HL-60 (cell line): ENCODE measurements at regions not wholly inside any gene's neighbourhood (a gene's known extent, or its start where the extent isn't known, plus 50 kb on each side); places are given as distances from the start of the nearest gene placed in this dataset.

Experiments
- DNase-seq, 2 experiments: peaks; one replicate each; pipeline ENCODE4 v3.0.0-alpha.2; 2010 to 2020; ENCODE audit warnings: low read depth in 1 of 2, low spot score in 1 of 2
- H3K27ac ChIP-seq: fragments of 250-450 bp; sonication (Bioruptor Pico); replicated peaks from 2 replicates; pipeline ENCODE4 v1.5.1; 2020; ENCODE audit warnings: mild to moderate bottlenecking, moderate library complexity
- H3K27me3 ChIP-seq: fragments of 250-450 bp; sonication (Bioruptor Pico); 2 replicates; pipeline ENCODE4 v1.5.1; 2021; ENCODE audit warnings: mild to moderate bottlenecking, moderate library complexity; ENCODE audit not compliant: insufficient read depth, poor library complexity, severe bottlenecking
- H3K4me3 ChIP-seq: replicated peaks from 2 replicates; pipeline ENCODE4 v1.5.1; 2011; ENCODE audit warnings: mild to moderate bottlenecking, control low read depth, low read length; ENCODE audit not compliant: insufficient read depth
- GABPA ChIP-seq: IDR thresholded peaks from 2 replicates; pipeline ENCODE4 v1.6.1; 2012; ENCODE audit warnings: low read depth
- POLR2AphosphoS5 ChIP-seq: IDR thresholded peaks from 2 replicates; pipeline ENCODE4 v1.6.1; 2012; ENCODE audit warnings: low read depth
- REST ChIP-seq: IDR thresholded peaks from 2 replicates; pipeline ENCODE4 v1.6.1; 2012; ENCODE audit warnings: low read depth; ENCODE audit not compliant: insufficient replicate concordance
- SPI1 ChIP-seq: IDR thresholded peaks from 2 replicates; pipeline ENCODE4 v1.6.1; 2012; ENCODE audit warnings: low read depth, mild to moderate bottlenecking, borderline replicate concordance
- TF ChIP-seq, protein P1 (sequence below): IDR thresholded peaks from one replicate; pipeline ENCODE4 v1.5.1; 2011; ENCODE audit warnings: low read length, control low read depth, inconsistent platforms; ENCODE audit not compliant: insufficient read depth

DNA sequence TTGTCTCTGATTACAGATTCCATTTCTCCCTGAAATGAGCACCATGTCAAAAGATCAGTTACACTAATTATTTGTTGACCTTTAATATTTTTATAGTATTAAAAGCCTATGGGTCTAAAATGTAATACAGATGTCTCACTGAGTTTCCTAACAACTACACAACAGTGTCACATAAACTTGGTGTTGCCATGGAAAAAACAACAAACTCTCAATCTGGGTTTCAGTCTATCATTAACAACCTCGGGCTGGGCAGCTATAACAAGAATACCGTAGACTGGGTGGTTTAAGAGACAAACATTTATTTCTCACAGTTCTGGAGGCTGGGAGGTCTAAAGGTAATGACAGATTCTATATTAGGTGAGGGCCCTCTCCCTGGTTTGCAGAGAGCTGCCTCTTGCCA is 407.1 kb downstream of the HNRNPD start:
- DNase-seq: no peak
- Histone ChIP-seq H3K27me3 (no peaks in the 10 kb centered on the region), H3K4me3 (no peak overlapping the region), H3K27ac (no peak overlapping the region)
- TF ChIP-seq SPI1 (no peak), POLR2AphosphoS5 (no peak), REST (no peak), GABPA (no peak)
- TF ChIP-seq, protein P1, sequence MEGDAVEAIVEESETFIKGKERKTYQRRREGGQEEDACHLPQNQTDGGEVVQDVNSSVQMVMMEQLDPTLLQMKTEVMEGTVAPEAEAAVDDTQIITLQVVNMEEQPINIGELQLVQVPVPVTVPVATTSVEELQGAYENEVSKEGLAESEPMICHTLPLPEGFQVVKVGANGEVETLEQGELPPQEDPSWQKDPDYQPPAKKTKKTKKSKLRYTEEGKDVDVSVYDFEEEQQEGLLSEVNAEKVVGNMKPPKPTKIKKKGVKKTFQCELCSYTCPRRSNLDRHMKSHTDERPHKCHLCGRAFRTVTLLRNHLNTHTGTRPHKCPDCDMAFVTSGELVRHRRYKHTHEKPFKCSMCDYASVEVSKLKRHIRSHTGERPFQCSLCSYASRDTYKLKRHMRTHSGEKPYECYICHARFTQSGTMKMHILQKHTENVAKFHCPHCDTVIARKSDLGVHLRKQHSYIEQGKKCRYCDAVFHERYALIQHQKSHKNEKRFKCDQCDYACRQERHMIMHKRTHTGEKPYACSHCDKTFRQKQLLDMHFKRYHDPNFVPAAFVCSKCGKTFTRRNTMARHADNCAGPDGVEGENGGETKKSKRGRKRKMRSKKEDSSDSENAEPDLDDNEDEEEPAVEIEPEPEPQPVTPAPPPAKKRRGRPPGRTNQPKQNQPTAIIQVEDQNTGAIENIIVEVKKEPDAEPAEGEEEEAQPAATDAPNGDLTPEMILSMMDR: no peak

DNA sequence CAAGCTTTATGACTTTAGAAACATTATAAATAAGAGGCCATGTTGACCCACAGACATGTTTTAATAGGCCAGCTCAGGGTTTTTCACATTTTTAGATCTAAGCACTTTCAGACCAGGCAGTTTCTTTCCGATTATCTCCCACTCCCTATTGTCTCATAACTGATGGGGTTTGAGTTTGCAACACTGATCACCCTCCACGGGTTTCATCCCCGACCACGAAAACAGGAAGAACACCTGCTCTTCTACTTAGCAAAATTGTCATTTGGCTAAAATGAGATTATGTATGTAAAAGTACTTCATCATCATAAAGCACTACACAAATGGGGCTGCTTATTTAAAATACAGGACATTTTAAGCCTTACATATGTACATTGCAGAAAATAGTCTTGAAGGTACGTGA is 407.9 kb downstream of the HNRNPD start:
- Histone ChIP-seq H3K4me3 (no peak overlapping the region), H3K27ac (no peak overlapping the region), H3K27me3 (no peaks in the 10 kb centered on the region)
- no peak for DNase-seq
- no peak for TF ChIP-seq GABPA
- TF ChIP-seq, protein P1: no peak

DNA sequence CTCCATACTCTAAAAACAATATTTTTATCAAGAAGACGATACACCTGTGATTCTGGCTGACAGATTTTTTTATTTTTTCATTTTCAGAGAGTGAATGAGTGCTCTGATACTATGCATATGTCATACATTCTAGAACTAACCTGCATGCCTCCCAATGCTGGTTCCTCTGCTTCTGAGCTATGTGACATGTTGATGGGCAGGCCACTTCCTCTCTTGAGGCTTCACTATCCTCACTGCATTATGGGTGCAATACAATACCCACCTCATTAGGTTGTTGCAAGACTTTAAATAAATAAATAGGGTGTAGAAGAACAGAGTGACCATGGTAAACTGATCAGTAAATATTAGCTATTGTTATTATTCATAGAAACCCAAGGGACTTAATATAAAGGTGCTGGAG is 408.3 kb downstream of the HNRNPD start:
- peak; percentile 42; the same call in 1 of the 2 replicates for TF ChIP-seq SPI1
- no peak for TF ChIP-seq GABPA
- H3K4me3 ChIP-seq: no peak overlapping the region
- no peak overlapping the region for H3K27ac ChIP-seq
- no peak for DNase-seq
- H3K27me3 ChIP-seq: no peaks in the 10 kb centered on the region

GRCh38 chr4:81963763-81964020 is 410.1 kb downstream of the HNRNPD start:
- no peaks in the 10 kb centered on the region for H3K27me3 ChIP-seq
- H3K27ac ChIP-seq: no peak overlapping the region
- TF ChIP-seq POLR2AphosphoS5 (no peak), GABPA (no peak), REST (no peak), SPI1 (no peak)
- TF ChIP-seq, protein P1: no peak
- H3K4me3 ChIP-seq: no peak overlapping the region
- DNase-seq: no peak
